B cell (primary cell): ENCODE measurements at regions not wholly inside any gene's neighbourhood (a gene's known extent, or its start where the extent isn't known, plus 50 kb on each side); places are given as distances from the start of the nearest gene placed in this dataset.

Experiments
- ATAC-seq: fragments of 200-7000 bp; cut with Tn5 transposase; one replicate; pipeline ENCODE4 v1.10.0; 2021; ENCODE audit warnings: low read depth, mild to moderate bottlenecking, moderate number of reproducible peaks, moderate library complexity
- CTCF ChIA-PET: fragments of 350-600 bp; sonication (Branson Sonifier 250); formaldehyde crosslinking; loops from one replicate; lab custom pipeline; 2021; ENCODE audit warnings: antibody characterized with exemption, inconsistent platforms; lab: Charles Lee
- POLR2A ChIA-PET: fragments of 350-600 bp; sonication (Branson Sonifier 250); formaldehyde crosslinking; loops from one replicate; lab custom pipeline; 2021; ENCODE audit warnings: antibody characterized with exemption; lab: Charles Lee
- DNase-seq: peaks from one replicate; pipeline ENCODE4 v3.0.0; 2013
- H2AFZ ChIP-seq: 2 replicates; pipeline ENCODE4 v1.6.1; 2012; ENCODE audit warnings: mild to moderate bottlenecking, low read depth, low read length; ENCODE audit not compliant: insufficient read depth, poor library complexity, severe bottlenecking
- H3K27ac ChIP-seq, 2 donors: 1 replicate in 1 of 2; 2 replicates in 1 of 2; pipeline ENCODE4 v1.5.1; 2012 to 2013; ENCODE audit warnings: low read length in 2 of 2, mild to moderate bottlenecking in 2 of 2, moderate library complexity in 1 of 2
- H3K27me3 ChIP-seq, 4 experiments: fragments of 200-600 bp in 1 of 4; sonication (generic) in 1 of 4; replicated peaks in 1 of 4; 1 replicate in 2 of 4; 2 replicates in 2 of 4; pipeline versions ENCODE4 v1.6.1 to v1.7.0; 2013 to 2016; ENCODE audit warnings: low read length in 3 of 4, mild to moderate bottlenecking in 2 of 4, mixed read lengths in 1 of 4, moderate library complexity in 1 of 4; ENCODE audit not compliant: insufficient read depth in 4 of 4, control insufficient read depth in 3 of 4; ENCODE audit errors: control extremely low read depth in 1 of 4
- H3K36me3 ChIP-seq, 2 experiments: replicated peaks in 1 of 2; 1 replicate in 1 of 2; 2 replicates in 1 of 2; pipeline versions ENCODE4 v1.6.1 to v1.7.1; 2013; ENCODE audit warnings: low read length in 1 of 2; ENCODE audit not compliant: insufficient read depth in 2 of 2, control insufficient read depth in 1 of 2; ENCODE audit errors: control extremely low read depth in 1 of 2, extremely low read depth in 1 of 2
- H3K4me1 ChIP-seq, 2 donors: fragments of 200-600 bp in 1 of 2; sonication (generic) in 1 of 2; 1 replicate in 1 of 2; 2 replicates in 1 of 2; pipeline versions ENCODE4 v1.5.1 to v1.6.1; 2013 to 2017; ENCODE audit warnings: low read length in 2 of 2; ENCODE audit not compliant: control insufficient read depth in 2 of 2, insufficient read depth in 2 of 2
- H3K4me2 ChIP-seq: replicated peaks from 2 replicates; pipeline ENCODE3; 2012; ENCODE audit warnings: mild to moderate bottlenecking, low read depth, low read length; ENCODE audit not compliant: poor library complexity, severe bottlenecking
- H3K4me3 ChIP-seq, 5 experiments: fragments of 200-600 bp in 1 of 5; sonication (generic) in 1 of 5; 1 replicate in 3 of 5; 2 replicates in 2 of 5; pipeline versions ENCODE4 v1.5.1 to v1.7.0; 2011 to 2016; ENCODE audit warnings: low read length in 4 of 5, mild to moderate bottlenecking in 4 of 5, low read depth in 2 of 5, control low read depth in 1 of 5, moderate library complexity in 1 of 5; ENCODE audit not compliant: insufficient read depth in 1 of 5; ENCODE audit errors: control extremely low read depth in 1 of 5, extremely low read depth in 1 of 5
- H3K79me2 ChIP-seq: fragments of 200-600 bp; sonication (generic); one replicate; pipeline ENCODE4 v1.6.0; 2016; ENCODE audit warnings: low read length; ENCODE audit not compliant: control insufficient read depth, insufficient read depth
- H3K9ac ChIP-seq: fragments of 200-600 bp; sonication (generic); 2 replicates; pipeline ENCODE4 v1.6.1; 2017; ENCODE audit warnings: mild to moderate bottlenecking, low read length, moderate library complexity
- H3K9me3 ChIP-seq, 3 donors: one replicate each; pipeline versions ENCODE4 v1.6.1 to v1.7.1; 2013; ENCODE audit warnings: low read length in 2 of 3; ENCODE audit not compliant: control insufficient read depth in 2 of 3, insufficient read depth in 1 of 3; ENCODE audit errors: control extremely low read depth in 1 of 3
- H4K20me1 ChIP-seq: 2 replicates; pipeline ENCODE4 v1.6.0; 2012; ENCODE audit warnings: mild to moderate bottlenecking, low read length; ENCODE audit not compliant: insufficient read depth, control insufficient read depth, poor library complexity, severe bottlenecking
- H3K27ac Mint-ChIP-seq: one replicate; pipeline ENCODE4 v1.8.0; 2021; ENCODE audit warnings: mixed read lengths
- H3K27me3 Mint-ChIP-seq: one replicate; pipeline ENCODE4 v1.8.0; 2021; ENCODE audit warnings: mixed read lengths
- H3K4me1 Mint-ChIP-seq: one replicate; pipeline ENCODE4 v1.8.0; 2021; ENCODE audit warnings: mixed read lengths
- H3K4me3 Mint-ChIP-seq: one replicate; pipeline ENCODE4 v1.8.0; 2021; ENCODE audit warnings: mixed read lengths
- H3K9me3 Mint-ChIP-seq: one replicate; pipeline ENCODE4 v1.8.0; 2022; ENCODE audit warnings: mixed read lengths; ENCODE audit not compliant: insufficient read depth
- EZH2 ChIP-seq: IDR thresholded peaks from 2 replicates; pipeline ENCODE4 v1.6.1; 2012; ENCODE audit warnings: borderline replicate concordance, low read depth, mild to moderate bottlenecking, moderate library complexity, low read length; ENCODE audit not compliant: insufficient read depth, poor library complexity, severe bottlenecking
- WGBS: methylation state at CpG from one replicate; pipeline ENCODE4 v1.1.5; 2013; ENCODE audit warnings: missing lambda C conversion rate; ENCODE audit not compliant: insufficient coverage; 5-methylcytosine and 5-hydroxymethylcytosine counted together
- intact Hi-C: fragments of 100-400 bp; cut with micrococcal nuclease; formaldehyde crosslinking; loops from one replicate; pipeline ENCODE4 v1.10.0; 2022
- TF ChIP-seq, protein P1 (sequence below): fragments of 200-600 bp; IDR thresholded peaks from one replicate; pipeline ENCODE4 v1.8.0; 2022; ENCODE audit warnings: antibody characterized with exemption, mild to moderate bottlenecking

GRCh38 chr6:154580397-154581135, 70.1 kb upstream of the CNKSR3 start:
- no peaks in the 10 kb centered on the region for H3K4me1 Mint-ChIP-seq
- ChIA-PET POLR2A (no interaction called here), CTCF (no interaction called here)
- peaks cover 0 to 3% (median 2%) of the 10 kb centered on the region in 3 donors for H3K9me3 ChIP-seq
- TF ChIP-seq, protein P1, sequence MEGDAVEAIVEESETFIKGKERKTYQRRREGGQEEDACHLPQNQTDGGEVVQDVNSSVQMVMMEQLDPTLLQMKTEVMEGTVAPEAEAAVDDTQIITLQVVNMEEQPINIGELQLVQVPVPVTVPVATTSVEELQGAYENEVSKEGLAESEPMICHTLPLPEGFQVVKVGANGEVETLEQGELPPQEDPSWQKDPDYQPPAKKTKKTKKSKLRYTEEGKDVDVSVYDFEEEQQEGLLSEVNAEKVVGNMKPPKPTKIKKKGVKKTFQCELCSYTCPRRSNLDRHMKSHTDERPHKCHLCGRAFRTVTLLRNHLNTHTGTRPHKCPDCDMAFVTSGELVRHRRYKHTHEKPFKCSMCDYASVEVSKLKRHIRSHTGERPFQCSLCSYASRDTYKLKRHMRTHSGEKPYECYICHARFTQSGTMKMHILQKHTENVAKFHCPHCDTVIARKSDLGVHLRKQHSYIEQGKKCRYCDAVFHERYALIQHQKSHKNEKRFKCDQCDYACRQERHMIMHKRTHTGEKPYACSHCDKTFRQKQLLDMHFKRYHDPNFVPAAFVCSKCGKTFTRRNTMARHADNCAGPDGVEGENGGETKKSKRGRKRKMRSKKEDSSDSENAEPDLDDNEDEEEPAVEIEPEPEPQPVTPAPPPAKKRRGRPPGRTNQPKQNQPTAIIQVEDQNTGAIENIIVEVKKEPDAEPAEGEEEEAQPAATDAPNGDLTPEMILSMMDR: no peak
- TF ChIP-seq EZH2: no peak
- no peak overlapping the region for H3K27ac Mint-ChIP-seq
- H3K4me1 ChIP-seq: no peaks in the 10 kb centered on the region
- H3K4me2 ChIP-seq: no peak overlapping the region
- no peak for ATAC-seq
- no peaks in the 10 kb centered on the region for H4K20me1 ChIP-seq
- intact Hi-C loops: no loop called here
- H3K79me2 ChIP-seq: no peaks in the 10 kb centered on the region
- no peak overlapping the region for H2AFZ ChIP-seq
- H3K9me3 Mint-ChIP-seq: peaks cover 2% of the 10 kb centered on the region
- no peak overlapping the region for H3K4me3 ChIP-seq
- H3K4me3 Mint-ChIP-seq: no peak overlapping the region
- no peak overlapping the region for H3K9ac ChIP-seq
- no peaks in the 10 kb centered on the region for H3K27me3 ChIP-seq
- no peaks in the 10 kb centered on the region for H3K36me3 ChIP-seq
- H3K27me3 Mint-ChIP-seq: no peaks in the 10 kb centered on the region
- no peak for DNase-seq
- no peak overlapping the region for H3K27ac ChIP-seq

DNA sequence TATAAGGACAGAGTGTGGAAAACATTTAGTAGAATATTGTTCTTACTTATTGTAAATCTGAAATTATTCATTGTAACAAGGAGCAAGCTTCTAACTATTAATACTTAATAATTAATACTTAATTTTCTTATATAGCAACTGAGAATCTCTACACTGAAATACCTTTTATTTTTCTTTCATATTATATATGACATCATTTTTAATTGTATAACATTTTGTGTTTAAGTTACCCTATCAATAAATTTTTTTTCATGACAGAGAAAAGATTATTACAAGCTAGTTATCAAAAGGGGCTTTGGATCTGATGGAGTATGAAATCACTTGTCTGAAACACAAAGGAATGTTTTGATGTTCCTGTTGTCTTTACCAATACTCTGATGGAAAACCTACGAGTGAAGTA, 72.2 kb upstream of the CNKSR3 start:
- H3K9ac ChIP-seq: no peak overlapping the region
- no peaks in the 10 kb centered on the region for H3K4me1 ChIP-seq
- DNase-seq (no peak), ATAC-seq (no peak)
- H4K20me1 ChIP-seq: no peaks in the 10 kb centered on the region
- intact Hi-C loops: no loop called here
- Mint-ChIP-seq H3K4me3 (no peak overlapping the region), H3K27ac (no peak overlapping the region), H3K9me3 (peaks cover 2% of the 10 kb centered on the region), H3K27me3 (peaks cover 3% of the 10 kb centered on the region), H3K4me1 (no peaks in the 10 kb centered on the region)
- TF ChIP-seq, protein P1: no peak
- no peak for TF ChIP-seq EZH2
- no peaks in the 10 kb centered on the region for H3K79me2 ChIP-seq
- H3K9me3 ChIP-seq: peaks cover 0 to 3% (median 2%) of the 10 kb centered on the region in 3 donors
- POLR2A ChIA-PET: no interaction called here
- CTCF ChIA-PET: no interaction called here
- no peak overlapping the region for H3K27ac ChIP-seq
- H2AFZ ChIP-seq: no peak overlapping the region
- H3K36me3 ChIP-seq: no peaks in the 10 kb centered on the region
- no CpG with 5 or more reads among the region's 1 CpG for WGBS
- H3K27me3 ChIP-seq: no peaks in the 10 kb centered on the region
- H3K4me2 ChIP-seq: no peak overlapping the region
- no peak overlapping the region for H3K4me3 ChIP-seq
